HPDE6-E6E7 (cell line): ENCODE measurements at regions not wholly inside any gene's neighbourhood (a gene's known extent, or its start where the extent isn't known, plus 50 kb on each side); places are given as distances from the start of the nearest gene placed in this dataset.
"Not testable (repeated sequence)": the region's sequence is repeated elsewhere in the genome, so short reads cannot be mapped to it uniquely, and the experiment has no call there.

Experiments used
- DNase-seq: peaks from one replicate; pipeline ENCODE4 v3.0.0; 2011; ENCODE audit warnings: missing footprints; ENCODE audit errors: extremely low spot score

- peak; percentile 69 for DNase-seq
These were observed 1157.9 kb downstream of the TAF11L14 start for GRCh38 chr5:18792145-18792544.

GRCh38 chr5:18797222-18797621, 1163.0 kb downstream of the TAF11L14 start:
- DNase-seq: no peak

GRCh38 chr5:18798058-18798457, 1163.8 kb downstream of the TAF11L14 start:
- no peak for DNase-seq

GRCh38 chr5:18799482-18800128, 1165.3 kb downstream of the TAF11L14 start:
- DNase-seq: no peak

GRCh38 chr5:18800293-18801025, 1166.2 kb downstream of the TAF11L14 start:
- DNase-seq: no peak

- DNase-seq: not testable (repeated sequence)
These were observed 1167.2 kb downstream of the TAF11L14 start for GRCh38 chr5:18801413-18801812.

- DNase-seq: no peak
These were observed 1168.1 kb downstream of the TAF11L14 start for GRCh38 chr5:18802336-18802735.

GRCh38 chr5:18805376-18805775, 1171.1 kb downstream of the TAF11L14 start:
- no peak for DNase-seq

GRCh38 chr5:18807256-18808149, 1173.2 kb downstream of the TAF11L14 start:
- DNase-seq: no peak

GRCh38 chr5:18811661-18812060, 1176.3 kb downstream of the CDH18 start:
- DNase-seq: no peak

GRCh38 chr5:18828351-18828750, 1159.6 kb downstream of the CDH18 start:
- no peak for DNase-seq

- no peak for DNase-seq
These were observed 1158.5 kb downstream of the CDH18 start for GRCh38 chr5:18829539-18829938.

- no peak for DNase-seq
These were observed 1137.8 kb downstream of the CDH18 start for GRCh38 chr5:18850216-18850615.

GRCh38 chr5:18872978-18873377, 1115.0 kb downstream of the CDH18 start:
- no peak for DNase-seq

- DNase-seq: no peak
These were observed 1111.4 kb downstream of the CDH18 start for GRCh38 chr5:18876565-18876964.

- no peak for DNase-seq
These were observed 1106.4 kb downstream of the CDH18 start for GRCh38 chr5:18881615-18882014.

GRCh38 chr5:18882154-18882553, 1105.8 kb downstream of the CDH18 start:
- DNase-seq: no peak

- DNase-seq: no peak
These were observed 1099.2 kb downstream of the CDH18 start for GRCh38 chr5:18888821-18889220.

- no peak for DNase-seq
These were observed 1087.4 kb downstream of the CDH18 start for GRCh38 chr5:18900644-18901043.

- DNase-seq: no peak
These were observed 1067.0 kb downstream of the CDH18 start for GRCh38 chr5:18920966-18921365.

GRCh38 chr5:18932081-18932480, 1055.9 kb downstream of the CDH18 start:
- DNase-seq: no peak

GRCh38 chr5:18944771-18945170, 1043.2 kb downstream of the CDH18 start:
- no peak for DNase-seq
